HCT116 (cell line): ENCODE measurements at regions not wholly inside any gene's neighbourhood (a gene's known extent, or its start where the extent isn't known, plus 50 kb on each side); places are given as distances from the start of the nearest gene placed in this dataset.

Experiments used
- ATAC-seq: fragments of 200-7000 bp; cut with Tn5 transposase; 2 replicates; pipeline ENCODE4 v1.9.1; 2020; ENCODE audit warnings: mild to moderate bottlenecking, moderate library complexity
- BruUV-seq: library from RNA; stranded (reverse); fragments of 400-500 nt; replicated peaks from 2 replicates; lab custom pipeline; 2021; lab: Mats Ljungman, UMichigan
- CTCF ChIA-PET: fragments of 300-600 bp; sonication (Branson Sonifier 250); formaldehyde crosslinking; loops from one replicate; lab custom pipeline; 2021; ENCODE audit warnings: antibody characterized with exemption; lab: Charles Lee
- POLR2A ChIA-PET: fragments of 300-600, 350-600 bp; sonication (Branson Sonifier 250); formaldehyde crosslinking; loops from one replicate; lab custom pipeline; 2021; ENCODE audit warnings: antibody characterized with exemption; lab: Charles Lee
- RAD21 ChIA-PET, 2 experiments: fragments of 300-600 bp; sonication (Branson Sonifier 250); formaldehyde crosslinking; loops; one replicate each; lab custom pipeline; 2023; ENCODE audit warnings: low total read pairs in 2 of 2; ENCODE audit not compliant: uncharacterized antibody in 2 of 2, unreplicated experiment in 2 of 2, low non-redundant PET in 1 of 2; lab: Charles Lee
- DNase-seq: peaks from one replicate; pipeline ENCODE4 v3.0.0-alpha.2; 2010; ENCODE audit warnings: low read depth, low spot score
- H2AFZ ChIP-seq: fragments of 200-600 bp; shearing (Covaris generic), sonication (generic); 2 replicates; pipeline ENCODE4 v1.6.1; 2017; ENCODE audit warnings: low read depth, mixed run types, mixed read lengths, antibody characterized with exemption, low read length; ENCODE audit not compliant: poor library complexity, severe bottlenecking
- H3K27ac ChIP-seq: 2 replicates; pipeline ENCODE4 v1.5.1; 2012; ENCODE audit warnings: low read depth, low read length
- H3K27me3 ChIP-seq: fragments of 200-600 bp; sonication (generic); 2 replicates; pipeline ENCODE4 v1.6.1; 2016; ENCODE audit warnings: mixed run types, low read length, mixed read lengths; ENCODE audit not compliant: insufficient read depth
- H3K36me3 ChIP-seq, 2 experiments: fragments of 200-500 bp in 1 of 2; fragments of 200-600 bp in 1 of 2; sonication (Bioruptor generic) in 1 of 2; sonication (generic) in 1 of 2; 2 replicates each; pipeline versions ENCODE4 v1.5.1 to v1.6.1; 2014 to 2016; ENCODE audit warnings: low read length in 2 of 2, inconsistent platforms in 1 of 2, mixed read lengths in 1 of 2, mixed run types in 1 of 2; ENCODE audit not compliant: insufficient read depth in 2 of 2, control insufficient read depth in 1 of 2
- H3K4me1 ChIP-seq, 2 experiments: fragments of 200-600 bp in 1 of 2; sonication (generic) in 1 of 2; 2 replicates each; pipeline versions ENCODE4 v1.5.1 to v1.6.1; 2012 to 2017; ENCODE audit warnings: low read length in 2 of 2, inconsistent platforms in 1 of 2, mild to moderate bottlenecking in 1 of 2, mixed read lengths in 1 of 2, mixed run types in 1 of 2, moderate library complexity in 1 of 2; ENCODE audit not compliant: insufficient read depth in 2 of 2, control insufficient read depth in 1 of 2
- H3K4me2 ChIP-seq: fragments of 200-600 bp; sonication (generic); 2 replicates; pipeline ENCODE4 v1.6.1; 2017; ENCODE audit warnings: mixed run types, low read length, mixed read lengths
- H3K4me3 ChIP-seq, 2 experiments: fragments of 200-600 bp in 1 of 2; sonication (generic) in 1 of 2; replicated peaks in 1 of 2; 2 replicates each; pipeline ENCODE4 v1.5.1; 2011 to 2016; ENCODE audit warnings: low read length in 2 of 2, control low read depth in 1 of 2, low read depth in 1 of 2, mild to moderate bottlenecking in 1 of 2, mixed read lengths in 1 of 2, mixed run types in 1 of 2
- H3K79me2 ChIP-seq: fragments of 200-600 bp; sonication (generic); 2 replicates; pipeline ENCODE4 v1.6.1; 2017; ENCODE audit warnings: mild to moderate bottlenecking, mixed run types, low read length, moderate library complexity, mixed read lengths; ENCODE audit not compliant: insufficient read depth
- H3K9ac ChIP-seq: fragments of 200-600 bp; sonication (generic); 2 replicates; pipeline ENCODE4 v1.6.1; 2016; ENCODE audit warnings: low read length, mixed read lengths
- H3K9me2 ChIP-seq: fragments of 200-600 bp; sonication (generic), shearing (Covaris generic); 2 replicates; pipeline ENCODE4 v1.6.1; 2017; ENCODE audit warnings: mixed run types, mild to moderate bottlenecking, moderate library complexity; ENCODE audit not compliant: insufficient read depth
- H3K9me3 ChIP-seq, 2 experiments: fragments of 200-500 bp in 1 of 2; fragments of 200-600 bp in 1 of 2; sonication (Bioruptor generic) in 1 of 2; sonication (generic) in 1 of 2; 2 replicates each; pipeline ENCODE4 v1.6.1; 2014 to 2017; ENCODE audit warnings: low read length in 2 of 2, mixed read lengths in 2 of 2, inconsistent platforms in 1 of 2, low read depth in 1 of 2, mild to moderate bottlenecking in 1 of 2, mixed run types in 1 of 2, moderate library complexity in 1 of 2; ENCODE audit not compliant: control insufficient read depth in 1 of 2, insufficient read depth in 1 of 2
- H4K20me1 ChIP-seq: fragments of 200-600 bp; sonication (generic), shearing (Covaris generic); 2 replicates; pipeline ENCODE4 v1.6.1; 2017; ENCODE audit warnings: mixed run types, mild to moderate bottlenecking, moderate library complexity; ENCODE audit not compliant: insufficient read depth
- CBX3 ChIP-seq: IDR thresholded peaks from 2 replicates; pipeline ENCODE4 v1.6.1; 2012; ENCODE audit warnings: low read depth
- CEBPB ChIP-seq: IDR thresholded peaks from 2 replicates; pipeline ENCODE4 v1.6.1; 2012; ENCODE audit warnings: low read depth
- EGR1 ChIP-seq: IDR thresholded peaks from 2 replicates; pipeline ENCODE4 v1.6.1; 2012; ENCODE audit warnings: low read depth
- EZH2 ChIP-seq: fragments of 200-600 bp; sonication (generic); IDR thresholded peaks from 2 replicates; pipeline ENCODE4 v1.6.1; 2017; ENCODE audit warnings: antibody characterized with exemption, mixed run types
- EZH2phosphoT487 ChIP-seq: fragments of 200-600 bp; IDR thresholded peaks from 2 replicates; pipeline ENCODE4 v1.6.1; 2018; ENCODE audit warnings: antibody characterized with exemption, borderline replicate concordance
- FOSL1 ChIP-seq: IDR thresholded peaks from 2 replicates; pipeline ENCODE4 v1.6.1; 2012; ENCODE audit warnings: low read depth
- JUND ChIP-seq: IDR thresholded peaks from 2 replicates; pipeline ENCODE4 v1.6.1; 2012
- MAX ChIP-seq: IDR thresholded peaks from 2 replicates; pipeline ENCODE4 v1.6.1; 2012
- POLR2A ChIP-seq: IDR thresholded peaks from 2 replicates; pipeline ENCODE4 v1.7.0; 2011; ENCODE audit warnings: borderline replicate concordance; ENCODE audit not compliant: insufficient read depth, insufficient read length; ENCODE audit errors: extremely low read depth
- POLR2AphosphoS5 ChIP-seq: IDR thresholded peaks from 2 replicates; pipeline ENCODE4 v1.6.1; 2011; ENCODE audit warnings: mild to moderate bottlenecking, low read depth, low read length, moderate library complexity
- RAD21 ChIP-seq: IDR thresholded peaks from 2 replicates; pipeline ENCODE4 v1.6.1; 2012; ENCODE audit warnings: low read depth, mild to moderate bottlenecking
- SRF ChIP-seq: IDR thresholded peaks from 2 replicates; pipeline ENCODE4 v1.6.1; 2012; ENCODE audit warnings: low read depth
- YY1 ChIP-seq: IDR thresholded peaks from 2 replicates; pipeline ENCODE4 v1.6.1; 2011; ENCODE audit warnings: low read length, low read depth, moderate library complexity, mild to moderate bottlenecking; ENCODE audit not compliant: insufficient replicate concordance; ENCODE audit errors: extremely low read depth
- ZFX ChIP-seq: fragments of 450-650 bp; IDR thresholded peaks from 2 replicates; pipeline ENCODE4 v1.6.1; 2017
- ZNF274 ChIP-seq: fragments of 200-500 bp; sonication (Bioruptor generic); IDR thresholded peaks from 2 replicates; pipeline ENCODE4 v1.6.1; 2014; ENCODE audit warnings: mild to moderate bottlenecking, low read depth, low read length, inconsistent platforms
- intact Hi-C: fragments of 100-400 bp; cut with micrococcal nuclease; formaldehyde crosslinking; loops from 2 replicates; pipeline ENCODE4 v1.10.0; 2022
- TF ChIP-seq, protein P1 (sequence below): IDR thresholded peaks from 2 replicates; pipeline ENCODE4 v1.6.1; 2012

GRCh38 chr3:109930582-109930981 is 593.2 kb upstream of the DPPA4 start (continued):
- TF ChIP-seq EGR1 (no peak), RAD21 (no peak), FOSL1 (no peak), MAX (no peak), EZH2phosphoT487 (no peak), EZH2 (no peak)

- no peak overlapping the region for H3K4me3 ChIP-seq
- no peaks in the 10 kb centered on the region for H3K79me2 ChIP-seq
- DNase-seq (no peak), ATAC-seq (no peak)
- no peak for TF ChIP-seq POLR2AphosphoS5
- TF ChIP-seq RAD21, result no peak
- TF ChIP-seq ZNF274, result no peak
- no peak for TF ChIP-seq POLR2A
- no peak for TF ChIP-seq ZFX
- TF ChIP-seq JUND, result no peak
- no peak for TF ChIP-seq EGR1
- no peak for TF ChIP-seq SRF
- TF ChIP-seq YY1, result no peak
- TF ChIP-seq CBX3, result no peak
- TF ChIP-seq, protein P1, sequence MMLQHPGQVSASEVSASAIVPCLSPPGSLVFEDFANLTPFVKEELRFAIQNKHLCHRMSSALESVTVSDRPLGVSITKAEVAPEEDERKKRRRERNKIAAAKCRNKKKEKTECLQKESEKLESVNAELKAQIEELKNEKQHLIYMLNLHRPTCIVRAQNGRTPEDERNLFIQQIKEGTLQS, result no peak
- no peak for TF ChIP-seq CEBPB
- RAD21 ChIA-PET, result no interaction called here
- POLR2A ChIA-PET, result no interaction called here
- H4K20me1 ChIP-seq, result no peaks in the 10 kb centered on the region
- H3K4me2 ChIP-seq, result no peak overlapping the region
- CTCF ChIA-PET, result no interaction called here
- no peak overlapping the region for H3K9ac ChIP-seq
- intact Hi-C loops, result no loop called here
- BruUV-seq, result no TSS peak
- H3K27ac ChIP-seq, result no peak overlapping the region
- H3K27me3 ChIP-seq, result no peaks in the 10 kb centered on the region
- H2AFZ ChIP-seq, result peak overlapping the region; percentile 79
- no peaks in the 10 kb centered on the region for H3K9me2 ChIP-seq
- peaks cover 3 to 38% of the 10 kb centered on the region in 2 experiments; a peak in 2 of 4 replicates for H3K4me1 ChIP-seq
- no peaks in the 10 kb centered on the region for H3K9me3 ChIP-seq
- no peaks in the 10 kb centered on the region for H3K36me3 ChIP-seq
Measured at GRCh38 chr3:109933576-109933975, 596.2 kb upstream of the DPPA4 start.
